GM12864 (cell line): ENCODE measurements at regions not wholly inside any gene's neighbourhood (a gene's known extent, or its start where the extent isn't known, plus 50 kb on each side); places are given as distances from the start of the nearest gene placed in this dataset.

Source experiments
- DNase-seq: peaks from one replicate; pipeline ENCODE4 v3.0.0-alpha.2; 2011; ENCODE audit warnings: low read depth
- H3K4me3 ChIP-seq: 2 replicates; pipeline ENCODE4 v1.5.1; 2011; ENCODE audit warnings: mild to moderate bottlenecking, low read depth, low read length, control low read depth
- CTCF ChIP-seq: IDR thresholded peaks from 2 replicates; pipeline ENCODE4 v1.5.1; 2011; ENCODE audit warnings: low read depth, mild to moderate bottlenecking, moderate library complexity, low read length, control low read depth, inconsistent platforms; ENCODE audit errors: missing control alignments

- no peak for TF ChIP-seq CTCF
- H3K4me3 ChIP-seq = no peak overlapping the region
- no peak for DNase-seq
These were observed 388.1 kb downstream of the NOVA1 start for GRCh38 chr14:26209699-26210098.

- no peak overlapping the region for H3K4me3 ChIP-seq
- TF ChIP-seq CTCF = no peak
- DNase-seq = no peak
These were observed 391.2 kb downstream of the NOVA1 start for GRCh38 chr14:26206640-26207039.

GRCh38 chr14:26204728-26205479 is 392.9 kb downstream of the NOVA1 start:
- no peak overlapping the region for H3K4me3 ChIP-seq
- DNase-seq = no peak
- TF ChIP-seq CTCF = no peak

DNA sequence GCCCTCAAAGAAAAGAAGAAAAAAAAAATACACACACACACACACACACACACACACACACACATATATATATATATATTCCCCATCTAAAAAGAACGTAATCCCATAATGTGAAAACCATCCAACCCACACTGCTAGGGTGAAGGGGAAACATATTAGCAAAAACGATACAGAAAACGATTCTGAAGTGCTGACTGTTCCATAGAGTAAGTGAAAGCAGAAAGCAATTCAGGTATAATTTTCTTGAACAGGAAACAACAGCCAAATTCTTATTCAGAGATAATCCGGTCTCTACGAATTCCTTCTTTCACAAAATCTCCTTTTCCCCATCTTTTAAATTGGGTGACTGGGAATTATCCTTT is 393.5 kb downstream of the NOVA1 start:
- no peak for DNase-seq
- no peak for TF ChIP-seq CTCF
- no peak overlapping the region for H3K4me3 ChIP-seq

GRCh38 chr14:26200687-26201086 is 397.1 kb downstream of the NOVA1 start:
- TF ChIP-seq CTCF = no peak
- no peak for DNase-seq
- H3K4me3 ChIP-seq = no peak overlapping the region

- DNase-seq = no peak
- H3K4me3 ChIP-seq = no peak overlapping the region
- TF ChIP-seq CTCF = no peak
These were observed 398.1 kb downstream of the NOVA1 start for GRCh38 chr14:26199590-26200370.
